HS-27A (cell line): ENCODE measurements at regions not wholly inside any gene's neighbourhood (a gene's known extent, or its start where the extent isn't known, plus 50 kb on each side); places are given as distances from the start of the nearest gene placed in this dataset.
"Not testable (repeated sequence)": the region's sequence is repeated elsewhere in the genome, so short reads cannot be mapped to it uniquely, and the experiment has no call there.

Experiments used
- DNase-seq: peaks from one replicate; pipeline ENCODE4 v3.0.0-alpha.2; 2012; ENCODE audit warnings: low read depth, missing footprints

- DNase-seq = no peak
Observed at GRCh38 chr16:52976539-52977167, 76.0 kb downstream of the CHD9NB start.

- DNase-seq = no peak
Observed at GRCh38 chr16:52967744-52968143, 85.0 kb downstream of the CHD9NB start.

- DNase-seq = no peak
Observed at GRCh38 chr16:52964290-52964689, 88.4 kb downstream of the CHD9NB start.

- no peak for DNase-seq
Observed at GRCh38 chr16:52963855-52964242, 88.8 kb downstream of the CHD9NB start.

- DNase-seq = no peak
Observed at GRCh38 chr16:52963212-52963854, 89.4 kb downstream of the CHD9NB start.

- no peak for DNase-seq
Observed at GRCh38 chr16:52958951-52959350, 93.7 kb downstream of the CHD9NB start.

GRCh38 chr16:52957199-52957598 is 95.5 kb downstream of the CHD9NB start:
- no peak for DNase-seq

- no peak for DNase-seq
Observed at GRCh38 chr16:52956044-52956443, 96.7 kb downstream of the CHD9NB start.

GRCh38 chr16:52953215-52953614 is 99.5 kb downstream of the CHD9NB start:
- DNase-seq = no peak

- DNase-seq = no peak
Observed at GRCh38 chr16:52948946-52949345, 103.8 kb downstream of the CHD9NB start.

GRCh38 chr16:52932321-52932720 is 120.4 kb downstream of the CHD9NB start:
- DNase-seq = no peak

GRCh38 chr16:52929478-52930400 is 123.0 kb downstream of the CHD9NB start:
- no peak for DNase-seq

- no peak for DNase-seq
Observed at GRCh38 chr16:52928955-52929354, 123.7 kb downstream of the CHD9NB start.

- DNase-seq = no peak
Observed at GRCh38 chr16:52925143-52925542, 127.6 kb downstream of the CHD9NB start.

- no peak for DNase-seq
Observed at GRCh38 chr16:52924162-52924561, 128.5 kb downstream of the CHD9NB start.

GRCh38 chr16:52921104-52921503 is 131.6 kb downstream of the CHD9NB start:
- no peak for DNase-seq

GRCh38 chr16:52920331-52920730 is 132.4 kb downstream of the CHD9NB start:
- DNase-seq = no peak

GRCh38 chr16:52914428-52914827 is 138.3 kb downstream of the CHD9NB start:
- DNase-seq = no peak

- peak; percentile 15 for DNase-seq
Observed at GRCh38 chr16:52912565-52913173, 140.0 kb downstream of the CHD9NB start.

- DNase-seq = not testable (repeated sequence)
Observed at GRCh38 chr16:52908057-52908456, 144.6 kb downstream of the CHD9NB start.

GRCh38 chr16:52906281-52906680 is 146.4 kb downstream of the CHD9NB start:
- no peak for DNase-seq

GRCh38 chr16:52896478-52897164 is 156.1 kb downstream of the CHD9NB start:
- DNase-seq = no peak
